Loucy (cell line): ENCODE measurements at regions not wholly inside any gene's neighbourhood (a gene's known extent, or its start where the extent isn't known, plus 50 kb on each side); places are given as distances from the start of the nearest gene placed in this dataset.

Experiments
- EZH2phosphoT487 ChIP-seq: fragments of 200-600 bp; IDR thresholded peaks from 2 replicates; pipeline ENCODE4 v1.6.1; 2018; ENCODE audit warnings: antibody characterized with exemption, mild to moderate bottlenecking, moderate library complexity, borderline replicate concordance
- TF ChIP-seq, protein P1 (sequence below): fragments of 200-600 bp; sonication (generic); conservative IDR thresholded peaks from 2 replicates; pipeline ENCODE4 v1.5.1; 2014; ENCODE audit warnings: mild to moderate bottlenecking, antibody characterized with exemption, low read length

DNA sequence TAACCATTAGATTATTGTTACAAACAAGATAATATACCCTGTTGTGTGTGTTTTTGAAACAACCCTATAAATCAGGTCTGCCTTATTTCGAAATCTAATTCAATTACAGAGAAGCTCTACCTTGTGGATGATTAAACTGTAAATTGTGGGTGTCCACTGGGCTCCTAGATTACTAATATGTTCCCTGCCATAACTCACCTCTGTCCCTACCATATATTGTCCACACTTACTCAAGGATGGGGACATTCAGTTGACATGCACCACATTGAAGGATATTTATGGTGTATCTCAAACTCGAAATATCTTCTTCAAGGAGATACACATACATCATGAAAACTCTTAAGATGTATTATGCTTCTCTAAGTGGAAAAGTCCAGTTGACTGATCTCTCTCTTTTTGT, 617.6 kb upstream of the EEF2KMT start:
- TF ChIP-seq, protein P1, sequence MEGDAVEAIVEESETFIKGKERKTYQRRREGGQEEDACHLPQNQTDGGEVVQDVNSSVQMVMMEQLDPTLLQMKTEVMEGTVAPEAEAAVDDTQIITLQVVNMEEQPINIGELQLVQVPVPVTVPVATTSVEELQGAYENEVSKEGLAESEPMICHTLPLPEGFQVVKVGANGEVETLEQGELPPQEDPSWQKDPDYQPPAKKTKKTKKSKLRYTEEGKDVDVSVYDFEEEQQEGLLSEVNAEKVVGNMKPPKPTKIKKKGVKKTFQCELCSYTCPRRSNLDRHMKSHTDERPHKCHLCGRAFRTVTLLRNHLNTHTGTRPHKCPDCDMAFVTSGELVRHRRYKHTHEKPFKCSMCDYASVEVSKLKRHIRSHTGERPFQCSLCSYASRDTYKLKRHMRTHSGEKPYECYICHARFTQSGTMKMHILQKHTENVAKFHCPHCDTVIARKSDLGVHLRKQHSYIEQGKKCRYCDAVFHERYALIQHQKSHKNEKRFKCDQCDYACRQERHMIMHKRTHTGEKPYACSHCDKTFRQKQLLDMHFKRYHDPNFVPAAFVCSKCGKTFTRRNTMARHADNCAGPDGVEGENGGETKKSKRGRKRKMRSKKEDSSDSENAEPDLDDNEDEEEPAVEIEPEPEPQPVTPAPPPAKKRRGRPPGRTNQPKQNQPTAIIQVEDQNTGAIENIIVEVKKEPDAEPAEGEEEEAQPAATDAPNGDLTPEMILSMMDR, result no peak
- no peak for TF ChIP-seq EZH2phosphoT487
